Keratinocyte (primary cell): ENCODE measurements at regions not wholly inside any gene's neighbourhood (a gene's known extent, or its start where the extent isn't known, plus 50 kb on each side); places are given as distances from the start of the nearest gene placed in this dataset.
A peak's percentile ranks its signal among the peaks of the same experiment; 100 is the strongest.

Experiments used
- DNase-seq: peaks from one replicate; pipeline ENCODE4 v3.0.0-alpha.2; 2011; ENCODE audit warnings: low read depth, missing footprints, low spot score
- FAIRE-seq: peaks from 2 replicates; lab custom pipeline; 2011; peaks lifted over from hg19 to GRCh38; lab: Jason Lieb, UNC
- H2AFZ ChIP-seq: 2 replicates; pipeline ENCODE4 v1.6.0; 2012; ENCODE audit warnings: low read length, control low read depth, inconsistent platforms; ENCODE audit not compliant: control insufficient read depth
- H3K27ac ChIP-seq: 2 replicates; pipeline ENCODE4 v1.5.1; 2011; ENCODE audit warnings: low read length; ENCODE audit not compliant: control insufficient read depth, insufficient read depth
- H3K27me3 ChIP-seq: 3 replicates; pipeline ENCODE4 v1.6.0; 2011; ENCODE audit warnings: low read length; ENCODE audit not compliant: control insufficient read depth, insufficient read depth; ENCODE audit errors: extremely low read depth
- H3K36me3 ChIP-seq, 2 experiments: 2 replicates in 1 of 2; 3 replicates in 1 of 2; pipeline ENCODE4 v1.5.1; 2011; ENCODE audit warnings: low read length in 2 of 2, mild to moderate bottlenecking in 1 of 2; ENCODE audit not compliant: control insufficient read depth in 2 of 2, insufficient read depth in 2 of 2; ENCODE audit errors: extremely low read depth in 1 of 2
- H3K4me1 ChIP-seq: 3 replicates; pipeline ENCODE4 v1.5.1; 2011; ENCODE audit warnings: low read length; ENCODE audit not compliant: control insufficient read depth, insufficient read depth; ENCODE audit errors: extremely low read depth
- H3K4me2 ChIP-seq: 3 replicates; pipeline ENCODE4 v1.6.0; 2011; ENCODE audit warnings: low read depth, low read length; ENCODE audit not compliant: control insufficient read depth, insufficient read depth; ENCODE audit errors: extremely low read depth
- H3K4me3 ChIP-seq, 3 experiments: fragments of 200-600 bp in 1 of 3; sonication (generic) in 1 of 3; 2 replicates in 2 of 3; 3 replicates in 1 of 3; pipeline ENCODE4 v1.5.1; 2011 to 2016; ENCODE audit warnings: low read length in 3 of 3, mild to moderate bottlenecking in 3 of 3, control low read depth in 2 of 3, inconsistent platforms in 1 of 3, low read depth in 1 of 3, mixed read lengths in 1 of 3, mixed run types in 1 of 3, moderate library complexity in 1 of 3; ENCODE audit not compliant: control insufficient read depth in 2 of 3, insufficient read depth in 2 of 3; ENCODE audit errors: extremely low read depth in 1 of 3
- H3K79me2 ChIP-seq: 2 replicates; pipeline ENCODE4 v1.6.0; 2012; ENCODE audit warnings: low read length; ENCODE audit not compliant: control insufficient read depth, insufficient read depth
- H3K9ac ChIP-seq: 3 replicates; pipeline ENCODE4 v1.6.0; 2011; ENCODE audit warnings: low read length; ENCODE audit not compliant: control insufficient read depth, insufficient read depth; ENCODE audit errors: extremely low read depth
- H3K9me1 ChIP-seq: 3 replicates; pipeline ENCODE4 v1.6.0; 2011; ENCODE audit warnings: low read length; ENCODE audit not compliant: control insufficient read depth, insufficient read depth; ENCODE audit errors: extremely low read depth
- H3K9me3 ChIP-seq: 2 replicates; pipeline ENCODE4 v1.5.1; 2012; ENCODE audit warnings: low read depth, low read length; ENCODE audit not compliant: control insufficient read depth
- H4K20me1 ChIP-seq: 3 replicates; pipeline ENCODE4 v1.6.0; 2011; ENCODE audit warnings: low read length; ENCODE audit not compliant: control insufficient read depth, insufficient read depth; ENCODE audit errors: extremely low read depth
- CTCF ChIP-seq, 3 experiments: IDR thresholded peaks in 1 of 3; conservative IDR thresholded peaks in 1 of 3; optimal IDR thresholded peaks in 1 of 3; 2 replicates in 2 of 3; 3 replicates in 1 of 3; pipeline versions ENCODE3 to v1.5.1; 2011; ENCODE audit warnings: low read length in 3 of 3, mild to moderate bottlenecking in 3 of 3, moderate library complexity in 2 of 3, control low read depth in 1 of 3, inconsistent platforms in 1 of 3; ENCODE audit not compliant: insufficient read depth in 2 of 3; ENCODE audit errors: extremely low read depth in 1 of 3
- EZH2 ChIP-seq: IDR thresholded peaks from one replicate; pipeline ENCODE4 v1.6.1; 2012; ENCODE audit warnings: inconsistent platforms, mild to moderate bottlenecking, low read length, moderate library complexity
- dilution Hi-C: fragments of 300-500 bp; cut with MboI; formaldehyde crosslinking; loops from one replicate; pipeline ENCODE4 v1.7.0; 2020; ENCODE audit warnings: low sequenced_read_pairs; ENCODE audit not compliant: extremely low pct_ligation_motif_present

- H3K4me1 ChIP-seq: peaks cover 55% of the 10 kb centered on the region
Observed at GRCh38 chr6:47168180-47168579, 126.0 kb upstream of the ADGRF1 start.

GRCh38 chr6:47165918-47166317, 123.8 kb upstream of the ADGRF1 start:
- Histone ChIP-seq H3K27me3 (no peaks in the 10 kb centered on the region), H3K4me3 (no peak overlapping the region), H4K20me1 (no peaks in the 10 kb centered on the region), H3K79me2 (no peaks in the 10 kb centered on the region), H3K9ac (no peak overlapping the region), H3K4me2 (no peak overlapping the region), H3K9me3 (no peaks in the 10 kb centered on the region), H3K36me3 (no peaks in the 10 kb centered on the region), H3K9me1 (no peaks in the 10 kb centered on the region), H3K27ac (no peak overlapping the region), H2AFZ (peak overlapping the region; percentile 28), H3K4me1 (peaks cover 70% of the 10 kb centered on the region)
- FAIRE-seq: peak; percentile 26
- TF ChIP-seq CTCF (optimal IDR thresholded peaks at IDR 0.05 in 1 of 3, IDR thresholded peaks at IDR 0.05 in 1 of 3, conservative IDR thresholded peaks at IDR 0.05 in 1 of 3; ENCODE audit: extremely low read depth in 1 of 3, insufficient read depth in 2 of 3, low read length in 3 of 3) (no peak), EZH2 (no peak)
- dilution Hi-C loops: no loop called here
- DNase-seq: no peak

More at GRCh38 chr6:47168180-47168579, 126.0 kb upstream of the ADGRF1 start:
- FAIRE-seq: peak; percentile 100
- Histone ChIP-seq H3K9me3 (no peaks in the 10 kb centered on the region), H3K4me2 (peak overlapping the region; percentile 79), H3K79me2 (no peaks in the 10 kb centered on the region), H3K27me3 (no peaks in the 10 kb centered on the region), H2AFZ (peak overlapping the region; percentile 32), H3K9ac (peak overlapping the region; percentile 57), H4K20me1 (no peaks in the 10 kb centered on the region), H3K9me1 (no peaks in the 10 kb centered on the region), H3K27ac (peak overlapping the region; percentile 94), H3K4me3 (peak overlapping the region in 2 of 3 experiments; percentile 19 to 21), H3K36me3 (no peaks in the 10 kb centered on the region)
- TF ChIP-seq CTCF (optimal IDR thresholded peaks at IDR 0.05 in 1 of 3, IDR thresholded peaks at IDR 0.05 in 1 of 3, conservative IDR thresholded peaks at IDR 0.05 in 1 of 3; ENCODE audit: extremely low read depth in 1 of 3, insufficient read depth in 2 of 3, low read length in 3 of 3): no peak
- TF ChIP-seq EZH2: no peak
- dilution Hi-C loops: no loop called here
- peak; percentile 96 for DNase-seq
